ENCODE measurements at regions not wholly inside any gene's neighbourhood (a gene's known extent, or its start where the extent isn't known, plus 50 kb on each side); places are given as distances from the start of the nearest gene placed in this dataset.
A peak's percentile ranks its signal among the peaks of the same experiment; 100 is the strongest.

DNA sequence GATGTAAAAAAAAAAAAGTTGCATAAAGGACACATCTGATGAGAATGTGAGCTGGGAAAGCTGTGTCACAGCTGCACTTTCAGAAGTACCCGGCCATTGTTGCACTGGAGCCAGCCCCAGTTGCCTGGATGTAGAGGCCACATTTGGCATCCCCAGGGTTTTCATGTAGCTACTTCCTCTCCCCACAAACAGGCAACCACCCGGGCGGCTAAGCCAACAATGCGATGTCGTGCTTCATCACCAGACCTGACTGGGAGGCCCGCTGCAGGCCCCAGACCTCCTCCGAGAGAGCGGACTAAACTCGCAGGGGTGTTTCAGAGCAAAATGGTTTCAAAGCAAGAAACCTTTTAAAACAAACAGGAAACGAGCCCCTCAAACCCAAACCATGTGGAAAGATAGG lies 142.3 kb downstream of the TMCO5A start:
- Mint-ChIP-seq H3K27ac (peak overlapping the region in 2 of 3 donors; percentile 60 to 83), H3K4me3 (peak overlapping the region in 3 of 4 donors; percentile 50 to 73 (median 57)), H3K9me3 (no peaks in the 10 kb centered on the region), H3K27me3 (peaks cover 7% of the 10 kb centered on the region), H3K36me3 (no peaks in the 10 kb centered on the region), H3K4me1 (peaks cover 32 to 40% (median 34%) of the 10 kb centered on the region in 3 donors)

DNA sequence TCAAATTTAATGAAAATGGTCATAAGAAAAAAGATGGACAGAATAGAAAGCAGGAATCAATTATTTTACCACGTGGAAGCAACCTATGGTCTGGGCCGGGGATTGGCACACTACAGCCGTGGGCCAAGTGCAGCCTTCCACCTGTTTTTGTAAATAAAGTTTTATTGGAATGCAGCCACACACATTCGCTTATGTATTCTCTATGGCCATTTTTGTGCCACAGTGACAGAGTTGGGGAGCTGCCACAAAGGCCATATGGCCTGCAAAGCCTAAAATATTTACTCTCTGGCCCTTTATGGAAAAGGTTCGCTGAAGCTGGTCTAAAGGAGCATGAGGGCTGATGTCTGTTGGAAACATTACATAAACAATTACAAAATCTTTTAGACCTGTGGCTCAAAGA lies 144.8 kb downstream of the TMCO5A start:
- Mint-ChIP-seq H3K36me3 (no peaks in the 10 kb centered on the region), H3K27ac (no peak overlapping the region), H3K9me3 (no peaks in the 10 kb centered on the region), H3K27me3 (peaks cover 1% of the 10 kb centered on the region), H3K4me3 (no peak overlapping the region), H3K4me1 (peaks cover 25 to 31% (median 27%) of the 10 kb centered on the region in 3 donors)

GRCh38 chr15:38080651-38081275 lies 146.3 kb downstream of the TMCO5A start:
- H3K36me3 Mint-ChIP-seq: no peaks in the 10 kb centered on the region
- peaks cover 34 to 36% (median 35%) of the 10 kb centered on the region in 3 donors for H3K4me1 Mint-ChIP-seq
- H3K9me3 Mint-ChIP-seq: no peaks in the 10 kb centered on the region
- H3K4me3 Mint-ChIP-seq: no peak overlapping the region
- H3K27me3 Mint-ChIP-seq: peaks cover 1% of the 10 kb centered on the region
- H3K27ac Mint-ChIP-seq: no peak overlapping the region

GRCh38 chr15:38084289-38084688 lies 149.8 kb downstream of the TMCO5A start:
- Mint-ChIP-seq H3K36me3 (peaks cover under 1% of the 10 kb centered on the region), H3K27ac (no peak overlapping the region), H3K4me1 (peaks cover 14 to 23% (median 21%) of the 10 kb centered on the region in 3 donors), H3K27me3 (no peaks in the 10 kb centered on the region), H3K9me3 (peaks cover 0 to 1% (median 0%) of the 10 kb centered on the region in 3 donors), H3K4me3 (peak overlapping the region in 1 of 4 donors; percentile 37)

GRCh38 chr15:38085114-38085513 lies 150.7 kb downstream of the TMCO5A start:
- H3K27me3 Mint-ChIP-seq: no peaks in the 10 kb centered on the region
- peak overlapping the region in 1 of 3 donors; percentile 88 for H3K27ac Mint-ChIP-seq
- H3K4me1 Mint-ChIP-seq: peaks cover 12 to 20% (median 17%) of the 10 kb centered on the region in 3 donors
- peaks cover 0 to 1% (median 0%) of the 10 kb centered on the region in 3 donors for H3K9me3 Mint-ChIP-seq
- H3K36me3 Mint-ChIP-seq: peaks cover 2% of the 10 kb centered on the region
- H3K4me3 Mint-ChIP-seq: peak overlapping the region in 3 of 4 donors; percentile 10 to 52 (median 23)

DNA sequence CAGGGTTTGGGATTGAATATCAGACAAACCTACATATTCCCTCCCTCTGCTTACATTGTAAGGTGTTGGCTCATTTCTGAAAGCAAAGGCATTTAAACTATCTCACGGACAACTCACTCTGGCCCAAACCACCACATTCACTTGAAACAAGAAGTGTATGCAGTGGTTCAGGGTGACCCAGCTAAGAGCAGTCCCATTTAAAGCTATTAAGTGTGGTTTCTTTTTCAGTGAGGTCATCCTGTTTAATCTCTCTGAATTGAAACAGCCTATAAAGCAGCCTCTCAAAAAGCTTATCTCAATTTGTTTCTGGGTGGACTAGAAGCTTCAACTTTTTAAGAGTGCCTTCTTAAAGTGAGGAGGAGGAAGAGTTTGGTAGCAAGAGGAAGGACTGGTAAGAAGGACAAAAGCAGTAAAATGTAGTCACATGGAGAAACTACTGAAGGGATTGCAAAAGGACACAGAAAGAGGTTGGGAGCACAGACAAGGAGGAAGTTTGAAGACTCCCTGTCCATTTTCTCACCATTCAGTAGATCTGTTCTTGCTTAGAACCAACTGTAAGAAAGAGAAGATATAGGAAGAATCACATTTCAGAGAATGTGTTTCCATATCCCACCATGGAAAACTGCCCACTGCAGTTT lies 151.6 kb downstream of the TMCO5A start:
- peaks cover 0 to 1% (median 0%) of the 10 kb centered on the region in 3 donors for H3K9me3 Mint-ChIP-seq
- H3K27me3 Mint-ChIP-seq: no peaks in the 10 kb centered on the region
- H3K36me3 Mint-ChIP-seq: peaks cover 2% of the 10 kb centered on the region
- no peak overlapping the region for H3K4me3 Mint-ChIP-seq
- H3K27ac Mint-ChIP-seq: no peak overlapping the region
- H3K4me1 Mint-ChIP-seq: peaks cover 13 to 20% (median 16%) of the 10 kb centered on the region in 3 donors

DNA sequence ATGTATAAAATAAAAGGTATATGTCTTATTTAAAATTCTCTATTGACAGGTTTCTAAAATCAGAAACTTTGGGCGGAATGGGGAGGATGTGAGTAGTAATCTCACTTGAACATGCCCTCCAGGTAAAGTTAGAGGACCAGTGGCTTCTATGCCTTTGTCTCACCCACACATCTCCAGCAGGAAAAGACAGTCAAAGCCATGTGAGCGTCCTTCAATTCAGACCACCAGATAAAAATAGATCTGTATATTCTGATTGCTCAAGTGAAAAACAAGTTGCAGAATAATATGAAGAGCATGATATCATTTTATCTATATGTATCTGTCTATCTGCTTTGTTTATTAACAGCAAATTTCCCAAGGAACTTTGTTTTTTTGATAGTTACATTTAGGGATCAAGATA lies 152.2 kb downstream of the TMCO5A start:
- no peak overlapping the region for H3K27ac Mint-ChIP-seq
- no peak overlapping the region for H3K4me3 Mint-ChIP-seq
- peaks cover 0 to 1% (median 0%) of the 10 kb centered on the region in 3 donors for H3K9me3 Mint-ChIP-seq
- H3K27me3 Mint-ChIP-seq: no peaks in the 10 kb centered on the region
- peaks cover 13 to 21% (median 20%) of the 10 kb centered on the region in 3 donors for H3K4me1 Mint-ChIP-seq
- peaks cover 2% of the 10 kb centered on the region for H3K36me3 Mint-ChIP-seq

DNA sequence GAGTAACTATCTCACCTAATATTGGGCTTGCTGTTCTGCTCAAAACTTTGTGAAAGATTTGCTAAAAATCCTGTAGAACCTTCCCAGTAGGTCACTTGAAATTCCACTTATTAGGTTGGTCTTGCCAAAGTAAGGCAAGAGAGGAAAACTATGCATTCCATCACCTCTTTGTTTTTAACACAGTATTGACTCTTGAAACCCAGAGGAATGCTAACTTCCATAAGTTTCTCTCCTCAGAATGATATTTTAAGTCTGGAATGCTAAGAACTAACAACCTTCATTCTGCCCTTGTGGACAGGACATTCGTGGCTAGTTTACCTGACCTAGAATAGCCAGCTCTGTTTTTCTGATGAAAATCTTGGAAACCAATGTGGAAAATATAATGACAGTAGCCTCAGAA lies 154.5 kb downstream of the TMCO5A start:
- peaks cover 3% of the 10 kb centered on the region for H3K36me3 Mint-ChIP-seq
- no peak overlapping the region for H3K4me3 Mint-ChIP-seq
- H3K27ac Mint-ChIP-seq: no peak overlapping the region
- peaks cover 0 to 1% (median 0%) of the 10 kb centered on the region in 3 donors for H3K9me3 Mint-ChIP-seq
- H3K27me3 Mint-ChIP-seq: no peaks in the 10 kb centered on the region
- H3K4me1 Mint-ChIP-seq: peaks cover 10 to 21% (median 18%) of the 10 kb centered on the region in 3 donors

DNA sequence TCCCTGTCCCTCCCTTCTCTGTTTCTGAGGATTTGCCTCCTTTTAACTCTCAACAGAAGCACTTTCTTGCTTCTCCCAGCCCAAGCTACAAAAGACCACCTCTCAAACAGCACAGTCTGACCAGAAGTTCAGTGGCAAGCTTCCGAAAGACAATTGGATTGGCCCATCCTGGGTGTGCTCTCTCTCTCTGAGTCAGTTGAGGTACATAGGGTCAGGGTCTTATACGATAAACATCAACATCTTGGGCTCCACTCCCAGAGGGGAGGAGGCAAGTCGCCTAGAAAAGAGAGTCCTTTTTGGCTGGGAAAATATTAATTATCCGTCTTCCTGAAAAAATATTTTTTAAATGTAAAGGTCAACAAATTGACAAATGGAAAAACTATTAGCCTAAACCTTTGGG lies 155.8 kb downstream of the TMCO5A start:
- Mint-ChIP-seq H3K27me3 (no peaks in the 10 kb centered on the region), H3K4me3 (no peak overlapping the region), H3K27ac (no peak overlapping the region), H3K4me1 (peaks cover 3 to 13% (median 10%) of the 10 kb centered on the region in 3 donors), H3K9me3 (peaks cover 0 to 1% (median 0%) of the 10 kb centered on the region in 3 donors), H3K36me3 (peaks cover 3% of the 10 kb centered on the region)

- Mint-ChIP-seq H3K27ac (no peak overlapping the region), H3K4me3 (no peak overlapping the region), H3K9me3 (peaks cover 1 to 3% (median 2%) of the 10 kb centered on the region in 3 donors), H3K27me3 (no peaks in the 10 kb centered on the region), H3K36me3 (peaks cover 3% of the 10 kb centered on the region), H3K4me1 (peaks cover 3 to 11% (median 6%) of the 10 kb centered on the region in 3 donors)
These were observed 156.2 kb downstream of the TMCO5A start for GRCh38 chr15:38090678-38091077.

DNA sequence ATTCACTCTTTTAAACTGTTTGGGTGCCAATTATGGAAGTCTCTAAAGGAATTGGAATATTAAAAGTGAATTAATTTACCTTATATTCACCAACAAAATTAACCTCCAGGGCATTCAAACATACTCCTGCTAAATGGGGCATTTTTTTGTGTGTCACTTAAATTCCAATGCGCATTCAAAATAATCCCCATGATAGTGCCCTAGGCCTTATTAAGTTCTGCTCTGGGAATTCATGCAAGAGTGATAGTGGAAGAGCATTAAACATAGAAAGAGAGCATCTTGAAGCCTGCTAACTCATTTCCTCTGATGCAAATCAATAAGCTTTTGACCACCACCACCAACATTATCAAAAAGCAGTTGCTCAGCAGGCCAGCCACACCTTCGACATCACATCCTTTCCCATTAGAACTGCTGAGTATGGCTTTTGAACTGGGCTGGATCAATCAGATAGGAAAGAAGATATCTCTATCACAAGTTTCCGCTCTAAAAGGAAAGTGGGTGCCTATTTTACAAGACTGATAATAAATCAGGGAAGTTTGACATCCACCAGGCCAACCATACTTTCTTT lies 156.7 kb downstream of the TMCO5A start:
- peaks cover 3% of the 10 kb centered on the region for H3K36me3 Mint-ChIP-seq
- peaks cover 1 to 6% (median 3%) of the 10 kb centered on the region in 3 donors for H3K4me1 Mint-ChIP-seq
- no peaks in the 10 kb centered on the region for H3K27me3 Mint-ChIP-seq
- no peak overlapping the region for H3K4me3 Mint-ChIP-seq
- H3K9me3 Mint-ChIP-seq: peaks cover 0 to 6% (median 2%) of the 10 kb centered on the region in 3 donors
- no peak overlapping the region for H3K27ac Mint-ChIP-seq

DNA sequence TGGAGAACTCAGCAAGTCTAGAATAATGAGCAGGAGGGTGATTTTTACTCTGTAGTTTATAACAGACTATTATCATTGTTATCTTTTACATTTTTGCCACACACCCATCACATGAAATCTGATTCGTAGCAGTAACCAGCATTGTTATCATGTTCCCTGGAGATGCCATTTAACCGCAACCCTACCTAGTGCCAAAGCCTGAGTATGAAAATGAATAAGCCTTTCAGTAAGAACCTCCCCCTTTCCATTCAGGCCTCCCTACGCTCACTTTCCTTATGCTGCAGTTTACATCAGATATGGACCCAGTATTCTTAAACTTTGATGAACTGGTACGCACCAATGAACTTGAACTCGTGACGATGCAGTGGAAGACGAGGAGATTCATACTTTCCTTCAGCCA lies 158.7 kb upstream of the SPRED1 start:
- Mint-ChIP-seq H3K36me3 (peaks cover 7% of the 10 kb centered on the region), H3K4me1 (peaks cover 0 to 5% (median 3%) of the 10 kb centered on the region in 3 donors), H3K27ac (no peak overlapping the region), H3K9me3 (peaks cover 9 to 23% (median 12%) of the 10 kb centered on the region in 3 donors), H3K4me3 (no peak overlapping the region), H3K27me3 (peaks cover 4% of the 10 kb centered on the region)

GRCh38 chr15:38102972-38103371 lies 149.7 kb upstream of the SPRED1 start:
- Mint-ChIP-seq H3K4me1 (no peaks in the 10 kb centered on the region), H3K36me3 (no peaks in the 10 kb centered on the region), H3K27ac (no peak overlapping the region), H3K4me3 (no peak overlapping the region), H3K27me3 (peaks cover 3% of the 10 kb centered on the region), H3K9me3 (peaks cover 2 to 5% (median 4%) of the 10 kb centered on the region in 3 donors)

GRCh38 chr15:38103564-38103963 lies 149.1 kb upstream of the SPRED1 start:
- Mint-ChIP-seq H3K9me3 (peaks cover 0 to 3% (median 3%) of the 10 kb centered on the region in 3 donors), H3K27me3 (peaks cover 3% of the 10 kb centered on the region), H3K27ac (no peak overlapping the region), H3K4me3 (no peak overlapping the region), H3K36me3 (no peaks in the 10 kb centered on the region), H3K4me1 (no peaks in the 10 kb centered on the region)

DNA sequence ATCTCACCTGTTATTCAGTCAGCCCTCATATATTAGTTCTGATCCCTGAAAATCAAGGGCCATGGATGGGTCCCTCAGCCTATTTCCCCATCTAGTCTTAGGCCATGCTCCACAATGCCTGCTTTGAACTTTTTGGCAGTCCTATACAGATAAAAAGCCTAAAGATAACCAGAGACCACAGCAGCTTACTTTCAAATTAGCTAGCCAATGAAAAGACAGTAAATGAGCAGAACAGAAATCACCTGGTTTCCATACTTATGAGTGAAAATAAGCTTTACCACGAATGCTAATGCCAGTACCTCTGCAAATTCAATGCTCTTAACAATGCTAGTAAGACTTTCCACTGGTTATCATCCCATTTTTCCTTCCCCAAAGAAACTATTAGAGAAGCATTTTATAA lies 141.6 kb upstream of the SPRED1 start:
- no peaks in the 10 kb centered on the region for H3K9me3 Mint-ChIP-seq
- peaks cover 0 to 5% (median 0%) of the 10 kb centered on the region in 3 donors for H3K4me1 Mint-ChIP-seq
- no peaks in the 10 kb centered on the region for H3K27me3 Mint-ChIP-seq
- H3K27ac Mint-ChIP-seq: no peak overlapping the region
- H3K4me3 Mint-ChIP-seq: no peak overlapping the region
- H3K36me3 Mint-ChIP-seq: no peaks in the 10 kb centered on the region
